ENCODE measurements at regions not wholly inside any gene's neighbourhood (a gene's known extent, or its start where the extent isn't known, plus 50 kb on each side); places are given as distances from the start of the nearest gene placed in this dataset.
"Not testable (repeated sequence)": the region's sequence is repeated elsewhere in the genome, so short reads cannot be mapped to it uniquely, and the experiment has no call there.

GRCh38 chr4:131743348-131743747 is 1405.7 kb upstream of the PCDH10 start:
- TF ChIP-seq CTCF (IDR thresholded peaks at IDR 0.05); TFCP2L1 (CRISPR knock-in tag; IDR thresholded peaks at IDR 0.05): not testable (repeated sequence)

All from A549 (cell line).